Chondrocyte (in vitro differentiated cells): ENCODE measurements at regions not wholly inside any gene's neighbourhood (a gene's known extent, or its start where the extent isn't known, plus 50 kb on each side); places are given as distances from the start of the nearest gene placed in this dataset.

Experiments used
- DNase-seq: peaks from one replicate; pipeline ENCODE4 v3.0.0; 2021; ENCODE audit warnings: mixed read lengths, low spot score
- H3K27ac Mint-ChIP-seq: one replicate; pipeline ENCODE4 v1.8.0; 2021; ENCODE audit warnings: mild to moderate bottlenecking, moderate library complexity, mixed read lengths; ENCODE audit not compliant: unreplicated experiment
- H3K27me3 Mint-ChIP-seq: 2 replicates; pipeline ENCODE4 v1.8.0; 2021; ENCODE audit warnings: low read depth, mixed read lengths
- H3K36me3 Mint-ChIP-seq: 2 replicates; pipeline ENCODE4 v1.8.0; 2021; ENCODE audit warnings: low read depth, mixed read lengths
- H3K4me1 Mint-ChIP-seq: 2 replicates; pipeline ENCODE4 v1.8.0; 2021; ENCODE audit warnings: low read depth, mild to moderate bottlenecking, mixed read lengths
- H3K4me3 Mint-ChIP-seq: one replicate; pipeline ENCODE4 v1.8.0; 2021; ENCODE audit warnings: mild to moderate bottlenecking, moderate library complexity, mixed read lengths; ENCODE audit not compliant: unreplicated experiment
- H3K9me3 Mint-ChIP-seq: 2 replicates; pipeline ENCODE4 v1.8.0; 2021; ENCODE audit warnings: low read depth, mixed read lengths
- CTCF ChIP-seq: fragments of 200-600 bp; sonication (generic); IDR thresholded peaks from 2 replicates; pipeline ENCODE4 v1.5.0; 2021; ENCODE audit warnings: antibody characterized with exemption, mild to moderate bottlenecking, moderate library complexity

GRCh38 chr9:86586144-86586494 is 231.9 kb upstream of the TUT7 start:
- no peak for DNase-seq
- H3K36me3 Mint-ChIP-seq: no peaks in the 10 kb centered on the region
- H3K9me3 Mint-ChIP-seq: no peaks in the 10 kb centered on the region
- TF ChIP-seq CTCF: no peak
- no peaks in the 10 kb centered on the region for H3K27me3 Mint-ChIP-seq
- peak overlapping the region; percentile 59 for H3K4me3 Mint-ChIP-seq
- H3K4me1 Mint-ChIP-seq: peaks cover 10% of the 10 kb centered on the region
- peak overlapping the region; percentile 5 for H3K27ac Mint-ChIP-seq

DNA sequence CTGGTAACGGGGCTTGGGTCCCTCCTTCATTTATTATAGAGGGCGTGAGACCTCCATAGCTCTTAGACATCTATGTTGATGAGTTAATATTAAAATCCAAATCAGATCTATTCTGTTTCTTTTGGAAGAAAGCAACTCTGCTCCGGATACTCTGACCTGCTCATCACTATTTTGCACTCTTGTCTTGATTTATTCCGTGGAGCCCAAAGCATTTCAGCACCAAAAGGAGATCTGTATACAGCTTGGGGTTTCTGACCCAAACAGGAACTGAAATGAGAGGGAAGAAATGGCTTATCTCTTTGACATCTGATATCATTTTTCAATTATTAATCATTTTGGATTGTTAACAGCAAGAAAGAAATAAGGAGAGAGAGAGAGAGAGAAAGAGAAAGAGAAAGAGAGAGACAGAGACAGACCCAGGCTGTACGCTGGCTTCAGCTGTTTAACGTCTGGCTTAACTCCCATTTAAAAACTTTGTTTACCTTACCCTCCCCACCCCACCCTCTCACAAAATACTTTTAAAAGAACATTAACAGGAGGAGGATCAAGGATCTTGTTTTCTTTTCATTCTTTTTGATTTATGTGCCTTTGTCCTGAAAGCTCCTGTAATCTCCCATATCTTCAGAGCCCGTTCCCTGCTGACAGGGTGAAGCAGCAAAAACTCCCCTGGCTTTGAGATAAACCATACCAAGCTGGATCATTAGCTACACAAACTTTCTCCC is 231.4 kb upstream of the TUT7 start:
- H3K9me3 Mint-ChIP-seq: no peaks in the 10 kb centered on the region
- H3K4me1 Mint-ChIP-seq: peaks cover 10% of the 10 kb centered on the region
- H3K27me3 Mint-ChIP-seq: no peaks in the 10 kb centered on the region
- no peak for TF ChIP-seq CTCF
- DNase-seq: no peak
- no peaks in the 10 kb centered on the region for H3K36me3 Mint-ChIP-seq
- H3K4me3 Mint-ChIP-seq: peak overlapping the region; percentile 59
- peak overlapping the region; percentile 86 for H3K27ac Mint-ChIP-seq

DNA sequence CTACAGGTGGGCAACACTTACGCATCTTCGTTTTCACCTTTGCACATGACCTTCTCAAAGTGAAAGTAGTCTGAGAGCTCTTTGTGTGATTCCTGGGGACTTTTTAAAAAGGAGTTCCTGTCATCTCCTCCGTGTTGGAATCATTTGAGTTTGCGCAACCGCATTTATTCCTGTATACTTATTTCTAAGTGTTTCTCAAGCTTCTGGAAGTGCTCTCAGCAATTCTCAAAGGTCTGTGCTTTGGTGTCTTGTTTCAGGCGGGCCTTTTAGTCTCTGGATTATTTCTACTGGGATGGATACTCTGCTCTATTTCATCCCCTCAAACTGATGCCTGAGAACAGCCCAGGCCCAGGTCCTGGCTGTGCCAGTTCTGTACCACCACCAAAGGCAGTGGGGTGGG is 226.5 kb upstream of the TUT7 start:
- TF ChIP-seq CTCF: no peak
- no peaks in the 10 kb centered on the region for H3K27me3 Mint-ChIP-seq
- H3K36me3 Mint-ChIP-seq: no peaks in the 10 kb centered on the region
- H3K4me1 Mint-ChIP-seq: peaks cover 5% of the 10 kb centered on the region
- DNase-seq: no peak
- H3K4me3 Mint-ChIP-seq: no peak overlapping the region
- no peaks in the 10 kb centered on the region for H3K9me3 Mint-ChIP-seq
- H3K27ac Mint-ChIP-seq: no peak overlapping the region

- Mint-ChIP-seq H3K27me3 (no peaks in the 10 kb centered on the region), H3K4me1 (no peaks in the 10 kb centered on the region), H3K36me3 (no peaks in the 10 kb centered on the region), H3K9me3 (no peaks in the 10 kb centered on the region), H3K4me3 (no peak overlapping the region), H3K27ac (no peak overlapping the region)
- no peak for TF ChIP-seq CTCF
- no peak for DNase-seq
Observed at GRCh38 chr9:86578722-86579121, 224.5 kb upstream of the TUT7 start.

DNA sequence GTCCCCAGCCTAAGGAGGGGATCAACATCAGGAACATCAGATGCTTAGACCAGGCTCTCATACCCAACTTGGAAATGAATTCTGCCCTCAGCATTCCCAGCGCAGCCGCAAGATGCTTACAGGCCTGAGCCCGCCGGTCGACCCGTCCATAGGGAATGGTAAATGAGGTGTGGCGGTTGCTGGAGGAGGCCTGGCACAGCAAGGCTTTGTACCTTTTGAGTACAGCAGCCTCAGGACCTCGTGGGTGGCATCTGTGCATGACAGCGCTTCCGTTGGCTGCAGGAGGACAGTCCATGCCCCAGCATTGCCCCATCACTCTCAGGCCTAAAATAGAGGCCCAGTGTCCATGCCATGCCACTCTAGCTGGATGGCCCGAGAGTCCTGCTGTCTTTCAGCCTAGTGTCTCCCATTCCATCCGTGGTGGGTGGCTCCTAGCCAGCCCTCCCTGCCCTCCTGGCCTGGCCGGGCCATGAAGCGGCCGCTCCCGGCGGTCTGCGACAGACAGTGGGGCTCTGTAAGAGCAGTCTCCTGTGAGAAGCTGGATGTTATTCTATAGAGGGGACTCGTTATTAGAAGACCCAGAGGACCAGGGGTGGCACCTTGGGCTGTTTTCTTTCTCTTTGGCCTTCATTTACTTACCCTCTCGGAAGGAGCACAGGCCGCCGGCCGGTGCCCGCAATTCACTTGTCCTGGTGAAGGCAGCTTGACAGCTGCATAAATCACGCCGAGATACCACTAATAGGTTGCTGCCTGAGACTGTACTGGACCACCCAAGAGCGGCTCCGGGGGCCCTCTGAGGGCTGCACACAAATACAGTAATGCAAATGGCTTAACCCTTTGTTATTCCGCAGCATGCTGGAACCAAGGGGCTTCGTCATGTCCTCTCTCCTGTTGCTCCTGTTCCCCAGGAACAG is 223.5 kb upstream of the TUT7 start:
- peaks cover 3% of the 10 kb centered on the region for H3K9me3 Mint-ChIP-seq
- no peak overlapping the region for H3K4me3 Mint-ChIP-seq
- H3K36me3 Mint-ChIP-seq: no peaks in the 10 kb centered on the region
- DNase-seq: no peak
- H3K4me1 Mint-ChIP-seq: no peaks in the 10 kb centered on the region
- no peak overlapping the region for H3K27ac Mint-ChIP-seq
- no peaks in the 10 kb centered on the region for H3K27me3 Mint-ChIP-seq
- TF ChIP-seq CTCF: no peak
